SK-N-SH treated with all-trans-retinoic acid at 6 μM for 48 hours (cell line): ENCODE measurements at regions not wholly inside any gene's neighbourhood (a gene's known extent, or its start where the extent isn't known, plus 50 kb on each side); places are given as distances from the start of the nearest gene placed in this dataset.

Source experiments
- ATAC-seq: fragments of 200-7000 bp; cut with Tn5 transposase; 3 replicates; pipeline ENCODE4 v1.9.1; 2020; ENCODE audit warnings: mild to moderate bottlenecking, moderate library complexity
- ARNTL ChIP-seq: fragments of 450-650 bp; formaldehyde crosslinking; IDR thresholded peaks from 2 replicates; pipeline ENCODE4 v1.5.0; 2020; ENCODE audit warnings: low read depth, mild to moderate bottlenecking, moderate library complexity, borderline replicate concordance
- BACH2 ChIP-seq: fragments of 250-450 bp; sonication (Bioruptor Pico); IDR thresholded peaks from 2 replicates; pipeline ENCODE4 v1.9.0; 2021; ENCODE audit warnings: mild to moderate bottlenecking, borderline replicate concordance
- CSDC2 ChIP-seq: fragments of 250-450 bp; sonication (Bioruptor Pico); IDR thresholded peaks from 2 replicates; pipeline ENCODE4 v1.5.0; 2020; ENCODE audit warnings: mild to moderate bottlenecking, moderate library complexity
- CSRNP3 ChIP-seq: fragments of 250-450 bp; sonication (Bioruptor Pico); IDR thresholded peaks from 2 replicates; pipeline ENCODE4 v1.5.1; 2021; ENCODE audit warnings: mild to moderate bottlenecking, moderate library complexity
- ESRRG ChIP-seq: fragments of 250-450 bp; sonication (Bioruptor Pico); IDR thresholded peaks from 2 replicates; pipeline ENCODE4 v1.6.1; 2021; ENCODE audit warnings: mild to moderate bottlenecking
- GLIS3 ChIP-seq: fragments of 250-450 bp; sonication (Bioruptor Pico); IDR thresholded peaks from 2 replicates; pipeline ENCODE4 v1.5.0; 2020; ENCODE audit warnings: mild to moderate bottlenecking, moderate library complexity
- ISL1 ChIP-seq: fragments of 250-450 bp; sonication (Bioruptor Pico); IDR thresholded peaks from 2 replicates; pipeline ENCODE4 v2.1.2; 2022; ENCODE audit warnings: mild to moderate bottlenecking, moderate library complexity
- PPARA ChIP-seq: fragments of 250-450 bp; sonication (Bioruptor Pico); IDR thresholded peaks from 2 replicates; pipeline ENCODE4 v1.5.0; 2020; ENCODE audit warnings: mild to moderate bottlenecking, borderline replicate concordance
- RARB ChIP-seq: fragments of 250-450 bp; sonication (Bioruptor Pico); IDR thresholded peaks from 2 replicates; pipeline ENCODE4 v1.8.0; 2021; ENCODE audit warnings: mild to moderate bottlenecking, moderate library complexity
- SNAI2 ChIP-seq: fragments of 250-450 bp; sonication (Bioruptor Pico); IDR thresholded peaks from 2 replicates; pipeline ENCODE4 v1.5.0; 2020; ENCODE audit warnings: mild to moderate bottlenecking, moderate library complexity
- TCF4 ChIP-seq: fragments of 250-450 bp; sonication (Bioruptor Pico); IDR thresholded peaks from 2 replicates; pipeline ENCODE4 v1.8.0; 2021; ENCODE audit warnings: mild to moderate bottlenecking, moderate library complexity, borderline replicate concordance
- TOX ChIP-seq: fragments of 250-450 bp; sonication (Bioruptor Pico); IDR thresholded peaks from 2 replicates; pipeline ENCODE4 v1.8.0; 2021; ENCODE audit warnings: mild to moderate bottlenecking, moderate library complexity, borderline replicate concordance
- ZC3H10 ChIP-seq: fragments of 250-450 bp; sonication (Bioruptor Pico); IDR thresholded peaks from 2 replicates; pipeline ENCODE4 v1.5.1; 2021; ENCODE audit warnings: mild to moderate bottlenecking, moderate library complexity
- ZFP30 ChIP-seq: fragments of 450-650 bp; formaldehyde crosslinking; IDR thresholded peaks from 2 replicates; pipeline ENCODE4 v1.5.0; 2022; ENCODE audit warnings: mild to moderate bottlenecking, moderate library complexity
- ZNF565 ChIP-seq: fragments of 450-650 bp; formaldehyde crosslinking; conservative IDR thresholded peaks from 2 replicates; pipeline ENCODE4 v1.5.0; 2020; ENCODE audit warnings: low read depth, mild to moderate bottlenecking, moderate library complexity
- ZNF70 ChIP-seq: fragments of 450-650 bp; formaldehyde crosslinking; IDR thresholded peaks from 2 replicates; pipeline ENCODE4 v1.5.0; 2020; ENCODE audit warnings: mild to moderate bottlenecking, moderate library complexity
- ZNF8 ChIP-seq: fragments of 450-650 bp; formaldehyde crosslinking; IDR thresholded peaks from 2 replicates; pipeline ENCODE4 v1.5.0; 2020; ENCODE audit warnings: mild to moderate bottlenecking, moderate library complexity
- TF ChIP-seq, protein P1 (sequence below): fragments of 250-450 bp; sonication (Bioruptor Pico); IDR thresholded peaks from 2 replicates; pipeline ENCODE4 v1.5.1; 2020; ENCODE audit warnings: low read depth, mild to moderate bottlenecking, moderate library complexity
- TF ChIP-seq, protein P2 (sequence below): fragments of 250-450 bp; sonication (Bioruptor Pico); IDR thresholded peaks from 2 replicates; pipeline ENCODE4 v1.5.0; 2020; ENCODE audit warnings: mild to moderate bottlenecking, moderate library complexity

- TF ChIP-seq ARNTL (no peak), ZFP30 (no peak)
Measured at GRCh38 chr6:84360039-84360438, 132.6 kb upstream of the CEP162 start (continued).

DNA sequence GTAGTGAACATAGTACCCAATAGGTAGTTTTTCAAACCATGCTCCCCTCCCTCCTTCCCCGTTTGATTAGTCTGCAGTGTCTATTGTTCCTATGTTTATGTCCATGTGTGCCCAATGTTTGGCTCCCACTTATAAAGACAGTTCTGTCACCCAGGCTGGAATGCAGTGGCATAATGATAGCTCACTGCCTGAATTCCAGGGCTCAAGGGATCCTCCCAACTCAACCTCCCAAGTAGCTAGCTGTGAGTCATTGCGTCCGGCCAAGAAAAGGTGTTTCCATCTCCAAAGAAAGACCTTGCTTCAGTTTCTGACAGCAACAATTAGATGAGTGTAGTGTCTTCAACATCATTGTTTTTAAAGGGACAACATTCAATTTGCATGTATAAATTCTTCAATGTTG lies 131.1 kb upstream of the CEP162 start:
- TF ChIP-seq GLIS3 (CRISPR knock-in tag) (no peak), ZC3H10 (CRISPR knock-in tag) (no peak), TCF4 (no peak), TOX (CRISPR knock-in tag) (no peak), ZNF70 (no peak), ESRRG (CRISPR knock-in tag) (no peak), SNAI2 (CRISPR knock-in tag) (no peak), CSRNP3 (CRISPR knock-in tag) (no peak), ZNF8 (no peak), ZFP30 (no peak), PPARA (CRISPR knock-in tag) (no peak), ARNTL (no peak), ZNF565 (no peak), CSDC2 (CRISPR knock-in tag) (no peak), BACH2 (CRISPR knock-in tag) (no peak)
- TF ChIP-seq, protein P1, sequence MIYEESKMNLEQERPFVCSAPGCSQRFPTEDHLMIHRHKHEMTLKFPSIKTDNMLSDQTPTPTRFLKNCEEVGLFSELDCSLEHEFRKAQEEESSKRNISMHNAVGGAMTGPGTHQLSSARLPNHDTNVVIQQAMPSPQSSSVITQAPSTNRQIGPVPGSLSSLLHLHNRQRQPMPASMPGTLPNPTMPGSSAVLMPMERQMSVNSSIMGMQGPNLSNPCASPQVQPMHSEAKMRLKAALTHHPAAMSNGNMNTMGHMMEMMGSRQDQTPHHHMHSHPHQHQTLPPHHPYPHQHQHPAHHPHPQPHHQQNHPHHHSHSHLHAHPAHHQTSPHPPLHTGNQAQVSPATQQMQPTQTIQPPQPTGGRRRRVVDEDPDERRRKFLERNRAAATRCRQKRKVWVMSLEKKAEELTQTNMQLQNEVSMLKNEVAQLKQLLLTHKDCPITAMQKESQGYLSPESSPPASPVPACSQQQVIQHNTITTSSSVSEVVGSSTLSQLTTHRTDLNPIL (CRISPR knock-in tag): no peak
- TF ChIP-seq, protein P2, sequence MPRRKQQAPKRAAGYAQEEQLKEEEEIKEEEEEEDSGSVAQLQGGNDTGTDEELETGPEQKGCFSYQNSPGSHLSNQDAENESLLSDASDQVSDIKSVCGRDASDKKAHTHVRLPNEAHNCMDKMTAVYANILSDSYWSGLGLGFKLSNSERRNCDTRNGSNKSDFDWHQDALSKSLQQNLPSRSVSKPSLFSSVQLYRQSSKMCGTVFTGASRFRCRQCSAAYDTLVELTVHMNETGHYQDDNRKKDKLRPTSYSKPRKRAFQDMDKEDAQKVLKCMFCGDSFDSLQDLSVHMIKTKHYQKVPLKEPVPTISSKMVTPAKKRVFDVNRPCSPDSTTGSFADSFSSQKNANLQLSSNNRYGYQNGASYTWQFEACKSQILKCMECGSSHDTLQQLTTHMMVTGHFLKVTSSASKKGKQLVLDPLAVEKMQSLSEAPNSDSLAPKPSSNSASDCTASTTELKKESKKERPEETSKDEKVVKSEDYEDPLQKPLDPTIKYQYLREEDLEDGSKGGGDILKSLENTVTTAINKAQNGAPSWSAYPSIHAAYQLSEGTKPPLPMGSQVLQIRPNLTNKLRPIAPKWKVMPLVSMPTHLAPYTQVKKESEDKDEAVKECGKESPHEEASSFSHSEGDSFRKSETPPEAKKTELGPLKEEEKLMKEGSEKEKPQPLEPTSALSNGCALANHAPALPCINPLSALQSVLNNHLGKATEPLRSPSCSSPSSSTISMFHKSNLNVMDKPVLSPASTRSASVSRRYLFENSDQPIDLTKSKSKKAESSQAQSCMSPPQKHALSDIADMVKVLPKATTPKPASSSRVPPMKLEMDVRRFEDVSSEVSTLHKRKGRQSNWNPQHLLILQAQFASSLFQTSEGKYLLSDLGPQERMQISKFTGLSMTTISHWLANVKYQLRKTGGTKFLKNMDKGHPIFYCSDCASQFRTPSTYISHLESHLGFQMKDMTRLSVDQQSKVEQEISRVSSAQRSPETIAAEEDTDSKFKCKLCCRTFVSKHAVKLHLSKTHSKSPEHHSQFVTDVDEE (CRISPR knock-in tag): no peak
- TF ChIP-seq, all 23 proteins: peak for 0
- no peak for ATAC-seq

DNA sequence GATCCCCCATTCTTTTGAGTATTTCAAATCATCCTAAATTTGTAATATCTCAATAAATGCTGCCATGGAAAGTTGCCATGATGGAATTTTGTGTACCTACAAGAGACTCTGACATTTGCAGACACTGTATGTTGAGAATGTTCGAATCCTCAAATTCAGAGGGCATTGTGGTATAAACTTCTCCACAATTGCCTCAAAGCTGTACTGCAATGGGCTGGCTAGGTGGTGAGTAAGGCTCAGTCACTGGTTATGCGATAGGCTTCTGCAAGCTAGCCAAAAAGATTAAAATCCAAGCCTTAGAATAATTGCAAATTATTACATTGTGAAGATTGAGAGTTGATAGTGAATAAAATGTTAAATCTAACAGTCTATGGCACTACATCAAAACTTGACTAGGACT lies 130.2 kb upstream of the CEP162 start:
- ATAC-seq: no peak
- no peak for TF ChIP-seq PPARA (CRISPR knock-in tag)
- TF ChIP-seq ZNF565: no peak
- no peak for TF ChIP-seq ARNTL
- no peak for TF ChIP-seq CSDC2 (CRISPR knock-in tag)
- TF ChIP-seq ZFP30: no peak
- no peak for TF ChIP-seq TCF4
- TF ChIP-seq ISL1: no peak
- TF ChIP-seq ZNF70: no peak
- no peak for TF ChIP-seq RARB
- TF ChIP-seq, protein P1 (CRISPR knock-in tag): no peak

DNA sequence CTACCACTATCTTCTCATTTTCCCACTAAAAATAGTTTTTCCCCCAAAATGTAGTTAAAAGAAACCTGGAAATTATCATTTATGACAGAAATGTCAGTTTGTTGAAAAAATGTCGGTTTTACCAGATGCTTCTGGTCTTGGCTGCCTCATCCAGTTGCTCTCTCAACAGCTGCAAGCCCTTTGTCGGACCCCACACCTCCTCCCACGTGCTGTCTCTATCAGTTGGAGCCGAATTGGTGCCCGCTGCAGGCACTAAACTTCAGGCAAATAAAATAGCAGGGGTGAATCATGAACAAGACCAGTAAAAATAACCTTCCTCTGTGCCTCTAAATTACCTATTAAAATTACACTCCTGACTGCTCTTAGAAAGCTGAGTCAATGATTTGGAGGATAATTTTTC lies 129.5 kb upstream of the CEP162 start:
- no peak for ATAC-seq
- TF ChIP-seq ISL1: no peak
- TF ChIP-seq, protein P2 (CRISPR knock-in tag): peak; percentile 28; the same call in 1 of the 2 replicates
